ENCODE measurements at regions not wholly inside any gene's neighbourhood (a gene's known extent, or its start where the extent isn't known, plus 50 kb on each side); places are given as distances from the start of the nearest gene placed in this dataset.

DNA sequence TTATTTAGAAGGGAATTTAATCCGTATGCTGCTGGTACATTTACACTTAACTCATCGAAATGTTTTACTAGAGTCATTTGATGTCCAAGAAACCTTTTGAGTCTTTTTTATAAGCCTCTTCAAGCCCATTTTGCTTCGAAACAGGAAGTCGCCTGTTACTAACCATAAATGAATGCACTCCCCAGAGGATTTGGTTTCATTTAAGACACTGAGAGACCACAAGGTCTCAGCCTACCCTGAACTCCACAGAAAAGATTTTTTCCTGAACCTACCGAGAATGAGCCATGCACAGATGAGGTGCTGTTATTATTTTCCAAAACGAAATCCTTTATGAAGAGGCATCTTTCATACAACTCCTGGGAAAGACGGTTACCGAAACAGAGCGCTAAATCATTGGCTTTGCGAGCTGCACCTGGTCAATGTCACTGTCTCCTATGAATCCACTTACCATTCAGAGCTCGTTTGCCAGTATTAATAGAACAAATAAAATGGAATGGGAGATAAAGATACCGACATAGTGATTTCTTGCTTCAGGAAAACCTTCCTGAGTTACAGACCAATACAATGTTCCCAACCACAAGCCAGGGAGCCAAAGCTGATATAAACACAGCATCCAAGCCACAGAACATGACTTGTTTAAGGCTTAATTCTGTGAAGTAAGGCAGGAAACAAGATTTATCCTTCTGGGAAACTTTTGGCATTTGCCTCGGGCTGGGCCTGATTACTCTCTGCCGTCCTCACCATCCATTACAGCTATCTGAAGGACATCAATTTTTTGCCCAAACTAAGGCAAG is 382.1 kb downstream of the OSR1 start:
- intact Hi-C loops (cut with DNase I, micrococcal nuclease) = no loop called here
- H3K4me1 Mint-ChIP-seq (ENCODE audit: low read depth) = no peaks in the 10 kb centered on the region

GRCh38 chr2:18975506-18976167 is 382.8 kb downstream of the OSR1 start:
- H3K36me3 ChIP-seq (ENCODE audit: insufficient read depth, low read length) = no peaks in the 10 kb centered on the region
- CTCF ChIA-PET = no interaction called here
- Mint-ChIP-seq H3K36me3 (ENCODE audit: low read depth) (no peaks in the 10 kb centered on the region), H3K27ac (no peak overlapping the region), H3K4me3 (no peak overlapping the region), H3K27me3 (no peaks in the 10 kb centered on the region), H3K9me3 (peaks cover 2% of the 10 kb centered on the region), H3K4me1 (ENCODE audit: low read depth) (no peaks in the 10 kb centered on the region)
- TF ChIP-seq, protein P1, sequence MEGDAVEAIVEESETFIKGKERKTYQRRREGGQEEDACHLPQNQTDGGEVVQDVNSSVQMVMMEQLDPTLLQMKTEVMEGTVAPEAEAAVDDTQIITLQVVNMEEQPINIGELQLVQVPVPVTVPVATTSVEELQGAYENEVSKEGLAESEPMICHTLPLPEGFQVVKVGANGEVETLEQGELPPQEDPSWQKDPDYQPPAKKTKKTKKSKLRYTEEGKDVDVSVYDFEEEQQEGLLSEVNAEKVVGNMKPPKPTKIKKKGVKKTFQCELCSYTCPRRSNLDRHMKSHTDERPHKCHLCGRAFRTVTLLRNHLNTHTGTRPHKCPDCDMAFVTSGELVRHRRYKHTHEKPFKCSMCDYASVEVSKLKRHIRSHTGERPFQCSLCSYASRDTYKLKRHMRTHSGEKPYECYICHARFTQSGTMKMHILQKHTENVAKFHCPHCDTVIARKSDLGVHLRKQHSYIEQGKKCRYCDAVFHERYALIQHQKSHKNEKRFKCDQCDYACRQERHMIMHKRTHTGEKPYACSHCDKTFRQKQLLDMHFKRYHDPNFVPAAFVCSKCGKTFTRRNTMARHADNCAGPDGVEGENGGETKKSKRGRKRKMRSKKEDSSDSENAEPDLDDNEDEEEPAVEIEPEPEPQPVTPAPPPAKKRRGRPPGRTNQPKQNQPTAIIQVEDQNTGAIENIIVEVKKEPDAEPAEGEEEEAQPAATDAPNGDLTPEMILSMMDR (IDR thresholded peaks at IDR 0.05) = no peak
- POLR2A ChIA-PET = no interaction called here
- ATAC-seq (ENCODE audit: poor library complexity) = no peak
- H3K27me3 ChIP-seq (ENCODE audit: control insufficient read depth in 1 of 2, insufficient read depth in 2 of 2, low read length in 2 of 2) = no peaks in the 10 kb centered on the region
- H3K27ac ChIP-seq (ENCODE audit: low read depth in 1 of 2, low read length in 2 of 2) = no peak overlapping the region
- no peaks in the 10 kb centered on the region for H3K4me1 ChIP-seq (ENCODE audit: insufficient read depth, low read length)
- no peaks in the 10 kb centered on the region for H3K9me3 ChIP-seq (ENCODE audit: control insufficient read depth in 1 of 2, insufficient read depth in 1 of 2, low read length in 2 of 2)
- no peak overlapping the region for H3K4me3 ChIP-seq (ENCODE audit: low read length)
- no peak for DNase-seq
- intact Hi-C loops (cut with DNase I, micrococcal nuclease) = no loop called here

More for the DNA sequence above, 382.1 kb downstream of the OSR1 start:
- Histone ChIP-seq H3K36me3 (ENCODE audit: insufficient read depth, low read length) (no peaks in the 10 kb centered on the region), H3K27ac (ENCODE audit: low read depth in 1 of 2, low read length in 2 of 2) (no peak overlapping the region), H3K4me1 (ENCODE audit: insufficient read depth, low read length) (no peaks in the 10 kb centered on the region), H3K9me3 (ENCODE audit: control insufficient read depth in 1 of 2, insufficient read depth in 1 of 2, low read length in 2 of 2) (no peaks in the 10 kb centered on the region), H3K27me3 (ENCODE audit: control insufficient read depth in 1 of 2, insufficient read depth in 2 of 2, low read length in 2 of 2) (no peaks in the 10 kb centered on the region), H3K4me3 (ENCODE audit: low read length) (no peak overlapping the region)
- DNase-seq (no peak), ATAC-seq (ENCODE audit: poor library complexity) (no peak)
- H3K36me3 Mint-ChIP-seq (ENCODE audit: low read depth) = no peaks in the 10 kb centered on the region
- CTCF ChIA-PET = no interaction called here
- H3K9me3 Mint-ChIP-seq = peaks cover 2% of the 10 kb centered on the region
- H3K4me3 Mint-ChIP-seq = no peak overlapping the region
- POLR2A ChIA-PET = no interaction called here
- H3K27ac Mint-ChIP-seq = no peak overlapping the region
- TF ChIP-seq, protein P1 (IDR thresholded peaks at IDR 0.05) = no peak
- no peaks in the 10 kb centered on the region for H3K27me3 Mint-ChIP-seq

GRCh38 chr2:18971628-18972027 is 382.3 kb upstream of the NT5C1B start:
- no peaks in the 10 kb centered on the region for H3K27me3 ChIP-seq (ENCODE audit: control insufficient read depth in 1 of 2, insufficient read depth in 2 of 2, low read length in 2 of 2)
- ChIA-PET CTCF (no interaction called here), POLR2A (no interaction called here)
- Mint-ChIP-seq H3K4me1 (ENCODE audit: low read depth) (no peaks in the 10 kb centered on the region), H3K9me3 (peaks cover 2% of the 10 kb centered on the region), H3K27me3 (no peaks in the 10 kb centered on the region), H3K36me3 (ENCODE audit: low read depth) (no peaks in the 10 kb centered on the region), H3K4me3 (no peak overlapping the region), H3K27ac (no peak overlapping the region)
- H3K36me3 ChIP-seq (ENCODE audit: insufficient read depth, low read length) = no peaks in the 10 kb centered on the region
- TF ChIP-seq, protein P1 (IDR thresholded peaks at IDR 0.05) = no peak
- no peak overlapping the region for H3K27ac ChIP-seq (ENCODE audit: low read depth in 1 of 2, low read length in 2 of 2)
- no peak overlapping the region for H3K4me3 ChIP-seq (ENCODE audit: low read length)
- no peaks in the 10 kb centered on the region for H3K4me1 ChIP-seq (ENCODE audit: insufficient read depth, low read length)
- ATAC-seq (ENCODE audit: poor library complexity) (no peak), DNase-seq (no peak)
- H3K9me3 ChIP-seq (ENCODE audit: control insufficient read depth in 1 of 2, insufficient read depth in 1 of 2, low read length in 2 of 2) = no peaks in the 10 kb centered on the region
- intact Hi-C loops (cut with DNase I, micrococcal nuclease) = no loop called here
